ENCODE measurements at regions not wholly inside any gene's neighbourhood (a gene's known extent, or its start where the extent isn't known, plus 50 kb on each side); places are given as distances from the start of the nearest gene placed in this dataset.

GRCh38 chr6:74534465-74535211 is 671.2 kb downstream of the COL12A1 start (continued):
- TF ChIP-seq, protein P1, sequence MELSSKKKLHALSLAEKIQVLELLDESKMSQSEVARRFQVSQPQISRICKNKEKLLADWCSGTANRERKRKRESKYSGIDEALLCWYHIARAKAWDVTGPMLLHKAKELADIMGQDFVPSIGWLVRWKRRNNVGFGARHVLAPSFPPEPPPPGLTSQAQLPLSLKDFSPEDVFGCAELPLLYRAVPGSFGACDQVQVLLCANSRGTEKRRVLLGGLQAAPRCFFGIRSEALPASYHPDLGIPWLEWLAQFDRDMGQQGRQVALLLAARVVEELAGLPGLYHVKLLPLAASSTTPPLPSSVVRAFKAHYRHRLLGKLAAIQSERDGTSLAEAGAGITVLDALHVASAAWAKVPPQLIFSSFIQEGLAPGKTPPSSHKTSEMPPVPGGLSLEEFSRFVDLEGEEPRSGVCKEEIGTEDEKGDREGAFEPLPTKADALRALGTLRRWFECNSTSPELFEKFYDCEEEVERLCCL (CRISPR knock-in tag; IDR thresholded peaks at IDR 0.05; ENCODE audit: borderline replicate concordance), result no peak
- TF ChIP-seq KLF6 (CRISPR knock-in tag; IDR thresholded peaks at IDR 0.05), result no peak
- no peak for TF ChIP-seq ZNF121 (CRISPR knock-in tag; IDR thresholded peaks at IDR 0.05)
- TF ChIP-seq ZNF382 (CRISPR knock-in tag; IDR thresholded peaks at IDR 0.05; ENCODE audit: borderline replicate concordance), result no peak
- TF ChIP-seq ZNF75D (CRISPR knock-in tag; IDR thresholded peaks at IDR 0.05; ENCODE audit: borderline replicate concordance), result no peak
- no peak for TF ChIP-seq ZBTB1 (CRISPR knock-in tag; IDR thresholded peaks at IDR 0.05; ENCODE audit: borderline replicate concordance)
- no peak for TF ChIP-seq ZNF256 (CRISPR knock-in tag; conservative IDR thresholded peaks at IDR 0.05)
- peak; percentile 47 for TF ChIP-seq NR2F6 (IDR thresholded peaks at IDR 0.05)
- peak; percentile 81 for TF ChIP-seq NR2F6 (CRISPR knock-in tag; IDR thresholded peaks at IDR 0.05)
- TF ChIP-seq RAD21 (CRISPR knock-in tag; IDR thresholded peaks at IDR 0.05), result peak; percentile 35; the same call in 1 of the 2 replicates
- no peak for TF ChIP-seq SATB2 (CRISPR knock-in tag; IDR thresholded peaks at IDR 0.05)
- peak; percentile 54 for TF ChIP-seq PHF5A (CRISPR knock-in tag; IDR thresholded peaks at IDR 0.05; ENCODE audit: low read depth, unreplicated experiment)
- TF ChIP-seq NFRKB (IDR thresholded peaks at IDR 0.05), result no peak
- no peak for TF ChIP-seq TRIM22 (IDR thresholded peaks at IDR 0.05)
- TF ChIP-seq ZNF143 (CRISPR knock-in tag; IDR thresholded peaks at IDR 0.05), result no peak
- TF ChIP-seq TBL1XR1 (IDR thresholded peaks at IDR 0.05; ENCODE audit: borderline replicate concordance, low read length, partially characterized antibody), result peak; percentile 85
- TF ChIP-seq SP4 (CRISPR knock-in tag; IDR thresholded peaks at IDR 0.05), result no peak
- TF ChIP-seq, protein P2, sequence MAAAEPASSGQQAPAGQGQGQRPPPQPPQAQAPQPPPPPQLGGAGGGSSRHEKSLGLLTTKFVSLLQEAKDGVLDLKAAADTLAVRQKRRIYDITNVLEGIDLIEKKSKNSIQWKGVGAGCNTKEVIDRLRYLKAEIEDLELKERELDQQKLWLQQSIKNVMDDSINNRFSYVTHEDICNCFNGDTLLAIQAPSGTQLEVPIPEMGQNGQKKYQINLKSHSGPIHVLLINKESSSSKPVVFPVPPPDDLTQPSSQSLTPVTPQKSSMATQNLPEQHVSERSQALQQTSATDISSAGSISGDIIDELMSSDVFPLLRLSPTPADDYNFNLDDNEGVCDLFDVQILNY (CRISPR knock-in tag; conservative IDR thresholded peaks at IDR 0.05), result no peak
- no peak for TF ChIP-seq ARNT (IDR thresholded peaks at IDR 0.05)
- no peak for TF ChIP-seq ZNF33A (CRISPR knock-in tag; IDR thresholded peaks at IDR 0.05; ENCODE audit: borderline replicate concordance)
- no peak for TF ChIP-seq ZNF20 (CRISPR knock-in tag; IDR thresholded peaks at IDR 0.05)
- no peak for TF ChIP-seq TAF15 (IDR thresholded peaks at IDR 0.05; ENCODE audit: low read depth, low read length, poor library complexity, severe bottlenecking)
- TF ChIP-seq KDM6A (CRISPR knock-in tag; IDR thresholded peaks at IDR 0.05; ENCODE audit: low read depth), result peak; percentile 100
- no peak for TF ChIP-seq THAP8 (CRISPR knock-in tag; IDR thresholded peaks at IDR 0.05; ENCODE audit: borderline replicate concordance)
- TF ChIP-seq RAD51 (IDR thresholded peaks at IDR 0.05; ENCODE audit: borderline replicate concordance), result no peak
- TF ChIP-seq UBTF (CRISPR knock-in tag; IDR thresholded peaks at IDR 0.05), result no peak
- no peak for TF ChIP-seq KAT2B (IDR thresholded peaks at IDR 0.05; ENCODE audit: borderline replicate concordance, low read depth, low read length)

All from HepG2 (cell line).